ENCODE measurements at regions not wholly inside any gene's neighbourhood (a gene's known extent, or its start where the extent isn't known, plus 50 kb on each side); places are given as distances from the start of the nearest gene placed in this dataset.

- TF ChIP-seq, protein P1, sequence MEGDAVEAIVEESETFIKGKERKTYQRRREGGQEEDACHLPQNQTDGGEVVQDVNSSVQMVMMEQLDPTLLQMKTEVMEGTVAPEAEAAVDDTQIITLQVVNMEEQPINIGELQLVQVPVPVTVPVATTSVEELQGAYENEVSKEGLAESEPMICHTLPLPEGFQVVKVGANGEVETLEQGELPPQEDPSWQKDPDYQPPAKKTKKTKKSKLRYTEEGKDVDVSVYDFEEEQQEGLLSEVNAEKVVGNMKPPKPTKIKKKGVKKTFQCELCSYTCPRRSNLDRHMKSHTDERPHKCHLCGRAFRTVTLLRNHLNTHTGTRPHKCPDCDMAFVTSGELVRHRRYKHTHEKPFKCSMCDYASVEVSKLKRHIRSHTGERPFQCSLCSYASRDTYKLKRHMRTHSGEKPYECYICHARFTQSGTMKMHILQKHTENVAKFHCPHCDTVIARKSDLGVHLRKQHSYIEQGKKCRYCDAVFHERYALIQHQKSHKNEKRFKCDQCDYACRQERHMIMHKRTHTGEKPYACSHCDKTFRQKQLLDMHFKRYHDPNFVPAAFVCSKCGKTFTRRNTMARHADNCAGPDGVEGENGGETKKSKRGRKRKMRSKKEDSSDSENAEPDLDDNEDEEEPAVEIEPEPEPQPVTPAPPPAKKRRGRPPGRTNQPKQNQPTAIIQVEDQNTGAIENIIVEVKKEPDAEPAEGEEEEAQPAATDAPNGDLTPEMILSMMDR (IDR thresholded peaks at IDR 0.05) = no peak
- TF ChIP-seq POLR2A (IDR thresholded peaks at IDR 0.05) = no peak
Measured at GRCh38 chr13:111461445-111462149, 141.2 kb downstream of the TEX29 start.
